Progenitor cell of endocrine pancreas (in vitro differentiated cells): ENCODE measurements at regions not wholly inside any gene's neighbourhood (a gene's known extent, or its start where the extent isn't known, plus 50 kb on each side); places are given as distances from the start of the nearest gene placed in this dataset.

Experiments
- DNase-seq: peaks from one replicate; pipeline ENCODE4 v3.0.0; 2021; ENCODE audit warnings: low spot score; ENCODE audit not compliant: unreplicated experiment
- H3K27ac Mint-ChIP-seq: 2 replicates; pipeline ENCODE4 v1.8.0; 2021; ENCODE audit warnings: mild to moderate bottlenecking, moderate library complexity, mixed read lengths
- H3K27me3 Mint-ChIP-seq: 2 replicates; pipeline ENCODE4 v1.8.0; 2021; ENCODE audit warnings: mixed read lengths
- H3K36me3 Mint-ChIP-seq: 2 replicates; pipeline ENCODE4 v1.8.0; 2022; ENCODE audit warnings: mixed read lengths; ENCODE audit not compliant: insufficient read depth
- H3K4me1 Mint-ChIP-seq: 2 replicates; pipeline ENCODE4 v1.8.0; 2021; ENCODE audit warnings: low read depth, mixed read lengths
- H3K4me3 Mint-ChIP-seq: 2 replicates; pipeline ENCODE4 v1.8.0; 2021; ENCODE audit warnings: low read depth, mild to moderate bottlenecking, moderate library complexity, mixed read lengths
- H3K9me3 Mint-ChIP-seq: 2 replicates; pipeline ENCODE4 v1.8.0; 2021; ENCODE audit warnings: low read depth, mixed read lengths
- TF ChIP-seq, protein P1 (sequence below): fragments of 200-600 bp; sonication (generic); IDR thresholded peaks from one replicate; pipeline ENCODE4 v1.5.0; 2021; ENCODE audit warnings: antibody characterized with exemption, mild to moderate bottlenecking; ENCODE audit not compliant: unreplicated experiment

DNA sequence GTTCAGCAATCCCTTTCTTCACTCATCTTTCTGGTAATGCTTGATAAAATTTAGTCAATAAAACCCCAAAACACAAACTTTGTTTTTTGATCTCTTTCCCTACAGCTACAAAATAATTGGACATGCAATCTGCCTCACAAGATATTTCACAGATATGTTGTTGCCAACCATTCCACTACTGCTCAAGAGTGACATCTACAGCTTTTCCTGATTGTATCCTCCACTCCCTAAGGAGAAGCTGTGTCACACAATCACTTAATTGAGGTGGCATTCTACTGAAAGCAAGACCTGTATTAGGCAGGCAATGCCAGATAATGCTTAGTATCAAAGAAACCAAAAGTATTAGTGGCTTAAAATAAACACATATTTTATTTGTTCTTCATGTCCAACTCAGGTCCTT lies 1646.2 kb upstream of the SPRY2 start:
- Mint-ChIP-seq H3K27me3 (no peaks in the 10 kb centered on the region), H3K9me3 (peaks cover 6% of the 10 kb centered on the region), H3K4me1 (peaks cover 27% of the 10 kb centered on the region), H3K4me3 (no peak overlapping the region), H3K27ac (no peak overlapping the region), H3K36me3 (no peaks in the 10 kb centered on the region)
- DNase-seq, result no peak
- TF ChIP-seq, protein P1, sequence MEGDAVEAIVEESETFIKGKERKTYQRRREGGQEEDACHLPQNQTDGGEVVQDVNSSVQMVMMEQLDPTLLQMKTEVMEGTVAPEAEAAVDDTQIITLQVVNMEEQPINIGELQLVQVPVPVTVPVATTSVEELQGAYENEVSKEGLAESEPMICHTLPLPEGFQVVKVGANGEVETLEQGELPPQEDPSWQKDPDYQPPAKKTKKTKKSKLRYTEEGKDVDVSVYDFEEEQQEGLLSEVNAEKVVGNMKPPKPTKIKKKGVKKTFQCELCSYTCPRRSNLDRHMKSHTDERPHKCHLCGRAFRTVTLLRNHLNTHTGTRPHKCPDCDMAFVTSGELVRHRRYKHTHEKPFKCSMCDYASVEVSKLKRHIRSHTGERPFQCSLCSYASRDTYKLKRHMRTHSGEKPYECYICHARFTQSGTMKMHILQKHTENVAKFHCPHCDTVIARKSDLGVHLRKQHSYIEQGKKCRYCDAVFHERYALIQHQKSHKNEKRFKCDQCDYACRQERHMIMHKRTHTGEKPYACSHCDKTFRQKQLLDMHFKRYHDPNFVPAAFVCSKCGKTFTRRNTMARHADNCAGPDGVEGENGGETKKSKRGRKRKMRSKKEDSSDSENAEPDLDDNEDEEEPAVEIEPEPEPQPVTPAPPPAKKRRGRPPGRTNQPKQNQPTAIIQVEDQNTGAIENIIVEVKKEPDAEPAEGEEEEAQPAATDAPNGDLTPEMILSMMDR, result no peak

DNA sequence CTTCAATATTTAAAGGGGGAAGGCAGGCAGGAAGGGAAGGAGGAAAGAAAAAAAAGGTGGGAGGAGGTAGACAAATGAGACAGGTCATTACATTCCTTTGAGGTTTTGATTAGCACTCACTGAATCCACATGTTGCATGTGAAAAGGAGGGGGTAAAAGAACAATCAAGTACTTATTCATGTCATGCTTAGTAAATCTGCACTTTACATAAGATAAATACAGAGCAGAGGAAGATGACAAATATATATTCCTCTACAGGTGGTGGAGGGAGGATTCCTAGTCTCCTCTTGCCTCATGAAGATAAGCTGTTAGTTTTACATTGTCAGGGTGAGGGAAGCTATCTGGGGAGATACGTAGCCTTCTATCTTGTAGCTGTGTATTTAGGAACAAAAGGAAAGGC lies 1645.4 kb upstream of the SPRY2 start:
- TF ChIP-seq, protein P1, result no peak
- Mint-ChIP-seq H3K36me3 (no peaks in the 10 kb centered on the region), H3K9me3 (peaks cover 6% of the 10 kb centered on the region), H3K27me3 (no peaks in the 10 kb centered on the region), H3K27ac (peak overlapping the region; percentile 92), H3K4me1 (peaks cover 23% of the 10 kb centered on the region), H3K4me3 (no peak overlapping the region)
- DNase-seq, result no peak

DNA sequence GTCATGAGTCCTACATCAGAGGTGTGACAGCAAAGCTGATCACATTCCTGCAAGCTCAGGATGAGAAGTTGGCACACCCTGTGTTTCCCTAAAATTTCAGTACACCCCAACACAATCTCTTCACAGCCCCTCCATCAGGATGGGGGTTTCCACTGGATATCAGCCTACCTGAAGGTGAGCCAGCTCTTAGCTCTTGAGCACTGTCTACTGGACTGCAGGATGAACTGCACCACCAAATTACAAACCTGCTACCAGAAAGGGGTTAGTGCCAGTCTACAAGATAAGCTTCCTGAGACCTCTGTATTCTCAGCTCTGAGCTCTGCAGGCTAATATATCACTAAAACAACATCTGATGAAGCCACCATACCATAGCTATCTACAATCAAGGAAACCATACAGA lies 1616.2 kb upstream of the SPRY2 start:
- Mint-ChIP-seq H3K9me3 (no peaks in the 10 kb centered on the region), H3K27me3 (no peaks in the 10 kb centered on the region), H3K36me3 (no peaks in the 10 kb centered on the region), H3K4me1 (no peaks in the 10 kb centered on the region), H3K4me3 (no peak overlapping the region), H3K27ac (no peak overlapping the region)
- TF ChIP-seq, protein P1, result peak; percentile 21
- no peak for DNase-seq

DNA sequence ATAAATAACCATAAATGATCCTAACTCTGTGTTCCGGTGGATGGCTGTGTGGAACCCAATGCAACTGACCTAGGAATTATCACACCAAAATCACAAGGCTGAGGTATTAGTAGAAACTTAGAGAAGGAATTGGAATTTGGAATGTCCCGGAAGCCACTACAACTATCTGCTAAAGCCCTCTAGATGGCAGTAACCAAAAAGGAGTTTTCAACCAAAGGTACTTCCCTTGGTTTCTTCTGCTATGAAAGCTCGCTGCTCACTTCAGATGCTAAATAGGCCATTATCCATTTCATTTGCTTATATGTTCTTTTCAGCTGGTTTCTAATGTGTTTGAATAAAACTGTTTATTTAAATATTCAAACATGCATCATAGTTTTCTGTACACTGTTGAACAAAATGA lies 1589.1 kb upstream of the SPRY2 start:
- Mint-ChIP-seq H3K27me3 (no peaks in the 10 kb centered on the region), H3K4me3 (no peak overlapping the region), H3K36me3 (no peaks in the 10 kb centered on the region), H3K9me3 (no peaks in the 10 kb centered on the region), H3K27ac (no peak overlapping the region), H3K4me1 (no peaks in the 10 kb centered on the region)
- no peak for DNase-seq
- TF ChIP-seq, protein P1, result peak; percentile 73

DNA sequence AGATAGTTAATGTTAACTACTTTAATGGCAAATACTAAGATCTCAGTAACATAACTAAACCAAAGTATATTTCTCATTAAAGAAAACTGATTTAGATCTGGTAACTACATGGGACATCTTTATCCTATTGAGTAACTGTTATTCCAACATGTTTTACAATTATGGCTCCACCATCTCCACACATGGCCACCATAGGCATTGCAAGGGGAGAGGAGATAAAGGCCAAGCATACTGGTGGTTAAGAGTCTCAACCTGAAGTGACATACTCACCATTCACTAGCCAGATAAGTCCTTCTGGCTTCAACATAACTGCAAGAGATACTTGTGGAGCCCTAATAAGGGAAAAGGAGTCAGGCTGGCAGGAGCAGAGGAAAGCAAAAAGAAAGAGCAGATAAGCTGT lies 1586.4 kb upstream of the SPRY2 start:
- H3K36me3 Mint-ChIP-seq, result no peaks in the 10 kb centered on the region
- H3K27ac Mint-ChIP-seq, result no peak overlapping the region
- TF ChIP-seq, protein P1, result peak; percentile 32
- DNase-seq, result no peak
- no peaks in the 10 kb centered on the region for H3K4me1 Mint-ChIP-seq
- no peak overlapping the region for H3K4me3 Mint-ChIP-seq
- H3K9me3 Mint-ChIP-seq, result no peaks in the 10 kb centered on the region
- no peaks in the 10 kb centered on the region for H3K27me3 Mint-ChIP-seq
